MCF 10A (cell line): ENCODE measurements at regions not wholly inside any gene's neighbourhood (a gene's known extent, or its start where the extent isn't known, plus 50 kb on each side); places are given as distances from the start of the nearest gene placed in this dataset.

Source experiments
- BruUV-seq: library from RNA; stranded (reverse); fragments of 400-500 nt; replicated peaks from 2 replicates; lab custom pipeline; 2021; lab: Mats Ljungman, UMichigan
- CTCF ChIA-PET: fragments of 300-600 bp; sonication (Branson Sonifier 250); formaldehyde crosslinking; extraction: SDS; loops from one replicate; lab custom pipeline; 2021; ENCODE audit warnings: antibody characterized with exemption, inconsistent platforms; lab: Yijun Ruan, JAX
- POLR2A ChIA-PET: fragments of 300-600, 350-650 bp; sonication (Branson Sonifier 250); formaldehyde crosslinking; extraction: SDS; loops from one replicate; lab custom pipeline; 2020; ENCODE audit warnings: antibody characterized with exemption, inconsistent platforms; lab: Yijun Ruan, JAX
- DNase-seq: peaks from one replicate; pipeline ENCODE4 v3.0.0-alpha.2; 2018; ENCODE audit not compliant: unreplicated experiment
- H3K27ac Mint-ChIP-seq: one replicate; pipeline ENCODE4 v1.8.0; 2022; ENCODE audit warnings: mild to moderate bottlenecking, low read depth, mixed read lengths; ENCODE audit not compliant: unreplicated experiment
- H3K27me3 Mint-ChIP-seq: one replicate; pipeline ENCODE4 v1.8.0; 2022; ENCODE audit warnings: mixed read lengths; ENCODE audit not compliant: insufficient read depth, unreplicated experiment
- H3K36me3 Mint-ChIP-seq: one replicate; pipeline ENCODE4 v1.8.0; 2022; ENCODE audit warnings: mild to moderate bottlenecking, moderate library complexity, mixed read lengths; ENCODE audit not compliant: insufficient read depth, unreplicated experiment
- H3K4me1 Mint-ChIP-seq: one replicate; pipeline ENCODE4 v1.8.0; 2022; ENCODE audit warnings: mixed read lengths; ENCODE audit not compliant: insufficient read depth, unreplicated experiment
- H3K4me3 Mint-ChIP-seq: one replicate; pipeline ENCODE4 v1.8.0; 2022; ENCODE audit warnings: mild to moderate bottlenecking, moderate library complexity, mixed read lengths; ENCODE audit not compliant: unreplicated experiment
- H3K9me3 Mint-ChIP-seq: one replicate; pipeline ENCODE4 v1.8.0; 2022; ENCODE audit warnings: mixed read lengths; ENCODE audit not compliant: unreplicated experiment
- intact Hi-C: fragments of 100-400 bp; cut with micrococcal nuclease; formaldehyde crosslinking; loops from 2 replicates; pipeline ENCODE4 v1.14.1; 2022
- TF ChIP-seq, protein P1 (sequence below): fragments of 200-600 bp; IDR thresholded peaks from one replicate; pipeline ENCODE4 v1.8.0; 2022; ENCODE audit warnings: antibody characterized with exemption, mild to moderate bottlenecking; ENCODE audit not compliant: unreplicated experiment

DNA sequence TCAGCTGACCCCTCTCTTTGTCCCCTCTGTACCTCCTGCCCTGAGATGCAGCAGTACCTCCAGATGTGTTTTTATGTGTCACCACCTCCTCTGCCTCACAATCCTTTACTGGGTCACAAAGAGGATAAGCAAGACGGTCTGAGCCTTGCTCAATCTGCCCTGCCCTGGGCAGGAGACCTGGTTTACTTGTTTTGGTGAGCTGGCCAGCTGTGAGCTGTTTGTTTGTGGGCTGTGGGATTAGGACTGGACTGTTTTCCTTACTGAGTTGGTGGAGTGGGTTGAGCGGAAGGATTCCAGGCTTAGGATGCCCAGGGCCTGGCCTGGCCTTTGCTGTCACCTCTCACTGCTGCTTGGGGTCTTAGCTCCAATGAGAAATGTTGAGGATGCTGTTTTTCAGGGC is 299.5 kb downstream of the SRBD1 start:
- POLR2A ChIA-PET: no interaction called here
- DNase-seq: no peak
- intact Hi-C loops: no loop called here

DNA sequence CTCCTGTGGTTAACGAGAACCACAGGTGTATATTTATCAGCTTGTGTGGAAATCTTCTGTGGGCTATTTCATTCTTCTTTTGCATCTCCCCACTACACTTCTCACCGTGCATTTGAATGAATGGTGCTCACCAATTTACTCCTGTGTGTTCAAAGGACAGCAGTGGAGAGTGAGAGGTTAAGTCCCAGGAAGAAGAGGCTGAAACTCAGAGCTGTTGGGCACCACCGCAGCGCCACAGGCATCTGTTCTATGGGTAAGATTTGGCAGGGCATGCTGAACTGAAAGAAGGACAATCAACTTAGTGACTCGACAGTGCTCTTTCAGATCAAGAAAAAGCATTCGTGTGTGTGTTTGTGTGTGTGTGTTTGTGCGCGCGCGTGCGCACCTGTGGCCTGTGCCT is 297.9 kb upstream of the SIX2 start:
- intact Hi-C loops: no loop called here
- Mint-ChIP-seq H3K36me3 (no peaks in the 10 kb centered on the region), H3K27me3 (peaks cover 16% of the 10 kb centered on the region), H3K9me3 (no peaks in the 10 kb centered on the region), H3K4me1 (peaks cover 6% of the 10 kb centered on the region), H3K4me3 (no peak overlapping the region), H3K27ac (no peak overlapping the region)
- BruUV-seq: no TSS peak
- POLR2A ChIA-PET: no interaction called here
- CTCF ChIA-PET: interaction anchor here (0.6 to 0.7 kb wide), 2 partner anchors 137 to 297 kb away, joined by 3 to 4 read pairs; no protein-coding TSS in a partner anchor
- TF ChIP-seq, protein P1, sequence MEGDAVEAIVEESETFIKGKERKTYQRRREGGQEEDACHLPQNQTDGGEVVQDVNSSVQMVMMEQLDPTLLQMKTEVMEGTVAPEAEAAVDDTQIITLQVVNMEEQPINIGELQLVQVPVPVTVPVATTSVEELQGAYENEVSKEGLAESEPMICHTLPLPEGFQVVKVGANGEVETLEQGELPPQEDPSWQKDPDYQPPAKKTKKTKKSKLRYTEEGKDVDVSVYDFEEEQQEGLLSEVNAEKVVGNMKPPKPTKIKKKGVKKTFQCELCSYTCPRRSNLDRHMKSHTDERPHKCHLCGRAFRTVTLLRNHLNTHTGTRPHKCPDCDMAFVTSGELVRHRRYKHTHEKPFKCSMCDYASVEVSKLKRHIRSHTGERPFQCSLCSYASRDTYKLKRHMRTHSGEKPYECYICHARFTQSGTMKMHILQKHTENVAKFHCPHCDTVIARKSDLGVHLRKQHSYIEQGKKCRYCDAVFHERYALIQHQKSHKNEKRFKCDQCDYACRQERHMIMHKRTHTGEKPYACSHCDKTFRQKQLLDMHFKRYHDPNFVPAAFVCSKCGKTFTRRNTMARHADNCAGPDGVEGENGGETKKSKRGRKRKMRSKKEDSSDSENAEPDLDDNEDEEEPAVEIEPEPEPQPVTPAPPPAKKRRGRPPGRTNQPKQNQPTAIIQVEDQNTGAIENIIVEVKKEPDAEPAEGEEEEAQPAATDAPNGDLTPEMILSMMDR: no peak
- DNase-seq: no peak

More for the DNA sequence above, 299.5 kb downstream of the SRBD1 start:
- no peaks in the 10 kb centered on the region for H3K9me3 Mint-ChIP-seq
- H3K27me3 Mint-ChIP-seq: peaks cover 16% of the 10 kb centered on the region
- H3K27ac Mint-ChIP-seq: no peak overlapping the region
- no peaks in the 10 kb centered on the region for H3K36me3 Mint-ChIP-seq
- BruUV-seq: no TSS peak
- H3K4me3 Mint-ChIP-seq: no peak overlapping the region
- TF ChIP-seq, protein P1: no peak
- H3K4me1 Mint-ChIP-seq: no peaks in the 10 kb centered on the region
- CTCF ChIA-PET: no interaction called here

DNA sequence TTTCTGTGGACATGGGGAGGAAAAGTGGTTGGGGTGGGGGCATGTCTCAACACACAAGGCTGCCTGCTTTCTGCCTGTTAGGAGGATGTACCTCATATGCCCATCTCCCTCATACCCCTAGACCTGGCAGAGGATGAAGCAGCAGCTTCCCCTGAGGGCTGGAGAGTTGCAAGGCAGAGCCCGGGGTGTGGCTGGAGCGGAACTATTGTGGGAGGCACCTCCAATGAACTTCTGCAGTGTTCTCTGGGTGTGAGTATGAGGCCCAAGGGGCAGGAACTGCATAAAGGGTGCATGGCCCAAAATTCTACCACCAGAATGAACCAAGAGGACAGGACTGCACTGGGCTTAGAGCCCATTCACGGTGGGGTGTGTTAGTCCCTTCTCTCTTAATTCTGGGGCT is 296.3 kb upstream of the SIX2 start:
- intact Hi-C loops: no loop called here
- Mint-ChIP-seq H3K4me3 (no peak overlapping the region), H3K4me1 (peaks cover 6% of the 10 kb centered on the region), H3K9me3 (no peaks in the 10 kb centered on the region), H3K27me3 (peaks cover 11% of the 10 kb centered on the region), H3K27ac (no peak overlapping the region), H3K36me3 (no peaks in the 10 kb centered on the region)
- POLR2A ChIA-PET: no interaction called here
- CTCF ChIA-PET: no interaction called here
- no peak for DNase-seq
- no TSS peak for BruUV-seq
- TF ChIP-seq, protein P1: no peak

DNA sequence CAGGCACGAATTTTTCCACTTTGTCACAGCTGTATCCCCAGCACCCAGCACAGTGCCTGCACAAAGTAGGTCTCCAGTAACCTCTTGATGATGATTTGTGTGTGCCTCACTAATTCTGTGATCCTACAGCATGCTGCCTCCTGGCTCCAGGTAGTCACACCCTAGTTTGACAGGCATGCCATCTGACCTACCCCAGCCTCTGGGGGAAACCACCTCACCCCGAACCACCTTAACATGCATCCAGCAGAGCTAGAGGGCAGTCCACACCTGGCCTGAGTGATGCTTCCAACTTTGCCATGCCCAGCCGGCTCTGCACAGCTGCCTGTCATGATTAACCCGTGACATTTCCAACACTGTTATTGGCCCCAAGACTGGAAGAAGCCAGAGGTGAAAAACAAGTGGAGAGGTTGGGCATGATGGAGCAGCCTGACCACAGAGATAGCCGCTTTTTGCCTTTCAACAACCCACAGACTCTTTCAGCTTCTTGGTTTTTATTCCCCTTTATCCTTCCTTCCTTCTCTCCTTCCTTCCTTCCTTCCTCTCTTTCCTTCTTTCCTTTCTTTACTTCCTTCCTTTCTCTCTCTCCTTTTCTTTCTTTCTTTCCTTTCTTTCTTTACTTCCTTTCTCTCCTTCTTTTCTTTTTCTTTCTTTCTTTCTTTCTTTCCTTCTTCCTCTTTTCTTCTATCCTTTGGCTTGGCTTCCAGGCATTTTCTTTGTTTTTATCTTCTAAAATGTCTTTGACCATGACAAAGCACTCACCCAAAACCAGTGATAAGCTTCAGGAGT is 294.4 kb upstream of the SIX2 start:
- intact Hi-C loops: no loop called here
- Mint-ChIP-seq H3K36me3 (no peaks in the 10 kb centered on the region), H3K4me1 (peaks cover 6% of the 10 kb centered on the region), H3K9me3 (no peaks in the 10 kb centered on the region), H3K27ac (no peak overlapping the region), H3K4me3 (no peak overlapping the region), H3K27me3 (no peaks in the 10 kb centered on the region)
- ChIA-PET CTCF (interaction anchor here (0.6 to 1.1 kb wide), 3 partner anchors 12 to 1708 kb away, joined by 3 read pairs; no protein-coding TSS in a partner anchor), POLR2A (no interaction called here)
- TF ChIP-seq, protein P1: no peak
- no TSS peak for BruUV-seq
- DNase-seq: no peak
